HG03103 (cell line): ENCODE measurements at regions not wholly inside any gene's neighbourhood (a gene's known extent, or its start where the extent isn't known, plus 50 kb on each side); places are given as distances from the start of the nearest gene placed in this dataset.
A peak's percentile ranks its signal among the peaks of the same experiment; 100 is the strongest.

Source experiments
- ATAC-seq: cut with Tn5 transposase; IDR thresholded peaks from one replicate; pipeline ENCODE4 v1.9.1; 2021; ENCODE audit warnings: low read depth; ENCODE audit not compliant: unreplicated experiment

GRCh38 chrX:39112143-39112542 lies 310.9 kb downstream of the MID1IP1 start:
- no peak for ATAC-seq

DNA sequence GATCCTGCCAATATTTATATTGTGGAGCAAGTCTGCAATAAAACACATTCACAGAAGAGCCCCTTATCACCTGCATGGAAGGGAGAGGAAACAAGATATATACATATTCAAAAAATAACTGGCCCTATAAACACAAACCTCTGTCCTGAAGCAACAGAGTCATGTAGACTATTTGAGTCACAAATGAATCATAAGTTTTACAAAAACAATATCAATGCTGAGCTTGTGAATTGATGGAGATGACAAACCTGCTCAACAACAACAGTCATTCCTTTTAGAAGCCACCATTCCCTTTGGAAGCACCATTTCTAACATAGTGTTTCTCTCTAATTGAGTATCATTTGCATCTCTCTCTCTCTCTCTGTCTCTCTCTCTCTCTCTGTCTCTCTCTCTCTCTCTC lies 313.9 kb downstream of the MID1IP1 start:
- no peak for ATAC-seq

DNA sequence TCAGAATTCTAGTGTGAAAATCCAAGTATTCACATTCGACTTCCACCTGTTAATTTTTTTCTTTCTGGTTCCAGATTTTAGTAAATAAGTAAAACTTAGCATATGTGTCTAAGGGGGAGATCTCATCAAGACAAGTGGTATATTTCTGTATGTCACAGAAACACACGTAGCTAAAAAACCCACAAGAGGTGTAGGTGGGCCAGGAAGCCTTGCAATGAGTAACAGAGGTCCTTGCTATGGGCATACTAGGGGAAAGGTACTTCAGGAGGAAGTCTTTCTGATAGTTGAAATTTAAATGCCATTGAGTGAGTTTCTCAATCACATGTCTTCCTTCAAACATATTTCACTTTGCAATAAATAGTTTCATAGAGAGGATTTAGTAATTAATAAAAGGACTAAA lies 315.8 kb downstream of the MID1IP1 start:
- no peak for ATAC-seq

GRCh38 chrX:39121903-39122302 lies 320.6 kb downstream of the MID1IP1 start:
- no peak for ATAC-seq

DNA sequence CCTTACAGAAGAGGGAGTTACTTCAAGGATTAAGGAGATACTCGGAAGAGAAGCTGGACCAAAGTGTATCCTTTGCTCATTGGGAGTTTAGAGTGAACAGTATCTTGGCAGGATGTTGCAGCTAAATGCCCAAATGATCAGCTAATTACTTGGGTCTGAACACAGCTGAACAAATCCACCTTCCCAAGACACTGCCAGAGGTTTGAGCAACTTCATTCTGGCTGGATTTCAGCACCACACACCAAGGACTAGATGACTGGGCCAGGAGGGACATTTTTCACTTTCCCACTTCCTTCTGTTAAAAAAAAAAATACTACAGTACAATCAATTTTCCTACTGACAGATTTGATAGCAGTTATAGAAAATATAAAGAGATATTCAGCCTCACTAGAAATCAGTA lies 324.6 kb downstream of the MID1IP1 start:
- ATAC-seq: no peak

DNA sequence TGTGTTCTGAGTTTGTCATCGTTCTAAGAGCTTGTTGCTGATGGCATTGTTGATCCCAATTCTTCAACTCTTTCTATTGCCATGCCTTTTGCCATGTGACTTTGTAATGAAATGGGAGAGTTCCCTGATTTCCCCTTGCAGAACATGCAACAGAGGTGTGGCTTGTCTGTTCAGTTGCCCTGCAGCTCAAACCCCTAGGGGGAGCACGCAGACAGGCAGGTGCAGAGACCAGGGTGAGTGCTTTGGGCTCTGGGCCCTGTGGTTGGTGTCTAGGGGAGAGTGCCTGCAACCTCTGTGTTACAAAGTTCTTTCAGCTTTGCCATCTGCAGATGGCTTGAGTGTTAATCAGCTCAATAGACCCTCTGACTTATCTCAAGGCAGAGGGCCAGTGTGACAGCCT lies 332.7 kb downstream of the MID1IP1 start:
- ATAC-seq: no peak

DNA sequence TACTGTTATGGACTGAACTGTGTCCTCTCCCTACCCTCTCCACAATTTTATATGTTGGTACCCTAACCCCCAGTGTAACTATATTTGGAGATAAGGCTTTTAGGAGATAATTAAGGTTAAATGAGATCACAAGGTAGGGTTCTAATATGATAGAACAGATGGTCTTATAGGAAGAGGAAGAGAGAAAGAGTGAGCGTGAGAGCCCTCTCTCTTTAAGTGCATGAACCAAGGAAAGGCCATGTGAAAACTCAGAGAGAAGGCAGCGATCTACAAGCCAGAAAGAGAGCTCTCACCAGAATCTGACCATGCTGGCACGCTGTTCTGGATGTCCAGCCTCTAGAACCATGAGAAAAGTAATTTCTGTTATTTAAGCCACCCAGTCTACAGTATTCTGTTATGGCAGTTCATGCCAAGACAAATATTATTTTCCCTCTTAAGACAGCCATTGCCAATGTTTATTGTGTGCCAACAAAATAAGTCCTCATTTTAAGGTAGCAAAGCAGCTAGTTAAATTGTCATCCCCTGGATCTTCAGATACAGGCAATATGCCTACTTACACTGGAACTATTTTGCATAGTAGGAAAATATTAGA lies 336.2 kb downstream of the MID1IP1 start:
- ATAC-seq: no peak

- ATAC-seq: no peak
Observed at GRCh38 chrX:39140581-39140980, 339.3 kb downstream of the MID1IP1 start.

DNA sequence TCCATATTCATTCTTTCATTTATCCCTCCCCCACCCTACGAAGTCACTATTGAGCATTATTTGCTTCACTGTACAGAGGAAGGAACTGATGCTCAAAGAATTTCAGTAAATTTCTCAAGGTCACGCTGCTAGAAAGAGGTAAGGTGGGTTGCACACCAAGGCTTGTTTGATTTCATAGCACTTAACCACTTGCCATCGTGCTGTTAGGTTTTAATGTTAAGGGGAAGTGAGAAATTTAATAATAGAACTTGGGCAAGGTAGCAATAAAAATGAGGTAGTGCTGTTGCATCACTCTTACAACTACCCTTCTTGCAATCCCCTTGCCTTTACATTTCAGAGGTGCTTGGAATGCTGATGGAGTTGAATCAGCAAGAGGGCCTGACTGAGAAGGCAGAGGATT lies 343.1 kb downstream of the MID1IP1 start:
- ATAC-seq: peak; percentile 61

DNA sequence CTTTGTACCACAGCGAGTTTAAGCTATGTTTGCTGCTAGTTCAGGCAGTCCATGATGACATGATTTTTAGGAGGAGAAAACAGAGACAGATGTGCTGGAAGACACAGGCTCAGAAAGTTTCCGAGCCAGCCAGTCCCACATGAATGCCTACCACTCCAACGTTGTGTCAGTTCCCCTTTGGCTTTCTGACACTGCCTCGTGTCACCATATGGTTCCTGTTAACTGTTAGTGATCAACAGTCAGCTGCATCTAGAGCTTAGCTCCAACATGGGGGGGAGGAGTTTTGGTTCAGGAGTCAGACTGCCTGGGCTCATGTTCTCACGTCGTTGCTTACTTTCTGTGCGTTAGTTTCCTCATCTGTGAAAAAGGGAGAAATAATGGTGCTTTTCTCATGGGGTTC lies 343.7 kb downstream of the MID1IP1 start:
- ATAC-seq: peak; percentile 60

DNA sequence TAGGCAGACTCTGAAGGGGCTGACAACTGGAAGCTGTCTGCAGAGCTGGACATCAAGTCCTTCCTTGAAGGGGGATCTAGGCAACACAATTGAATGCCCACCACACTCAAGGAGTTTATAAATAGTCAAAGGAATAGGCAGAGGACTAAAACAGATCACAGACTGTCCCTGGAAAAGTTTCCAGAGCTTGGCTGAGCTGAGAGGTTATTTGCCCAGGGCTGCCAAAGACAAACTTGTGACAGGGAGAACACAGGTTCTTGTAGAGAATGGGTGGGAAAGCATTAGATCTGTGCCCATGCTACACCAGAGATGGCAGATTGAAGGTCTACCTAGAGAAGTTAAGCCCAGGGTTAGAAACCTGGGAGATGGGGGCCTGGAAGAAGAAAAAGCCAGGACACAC lies 344.6 kb downstream of the MID1IP1 start:
- ATAC-seq: no peak

DNA sequence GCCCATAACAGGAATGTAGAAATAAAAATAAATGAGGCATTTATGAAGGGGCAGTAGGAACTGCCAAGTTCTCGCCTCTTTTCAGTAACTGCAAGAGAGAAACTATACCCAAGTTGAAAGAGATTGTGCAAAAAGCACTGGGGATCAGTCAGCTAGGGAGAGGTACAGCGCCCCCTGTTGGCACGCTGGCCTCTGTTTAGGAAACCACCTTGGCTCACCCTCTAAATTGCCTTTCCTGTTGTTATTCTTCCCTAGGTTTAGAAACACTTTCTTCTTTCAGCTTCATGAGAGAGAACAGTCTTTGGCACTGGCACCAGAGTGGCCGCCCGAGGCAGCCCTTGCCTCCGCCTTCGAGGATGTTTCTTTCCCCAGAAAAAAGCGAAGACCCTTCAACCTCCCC lies 348.5 kb downstream of the MID1IP1 start:
- ATAC-seq: no peak

GRCh38 chrX:39150220-39150619 lies 349.0 kb downstream of the MID1IP1 start:
- no peak for ATAC-seq

DNA sequence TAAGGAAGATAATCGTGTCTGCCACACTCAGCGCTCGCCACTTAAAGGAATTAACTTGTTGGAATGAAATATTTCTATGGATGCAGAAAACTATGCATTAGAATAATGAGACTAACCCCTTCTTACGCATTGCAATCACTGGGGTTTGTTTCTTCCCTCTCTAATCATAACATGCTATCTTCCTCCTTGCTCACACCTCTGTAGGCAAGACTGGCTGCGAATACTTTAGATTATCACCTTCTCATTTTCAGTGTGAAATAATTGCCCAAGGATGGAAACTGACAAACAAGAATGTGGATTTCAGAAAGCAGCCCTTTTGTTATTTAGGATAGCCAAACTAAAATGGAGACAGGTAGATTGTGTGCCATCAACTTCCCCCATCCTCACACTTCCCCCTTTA lies 349.4 kb downstream of the MID1IP1 start:
- ATAC-seq: no peak

GRCh38 chrX:39152106-39152649 lies 350.9 kb downstream of the MID1IP1 start:
- no peak for ATAC-seq

- no peak for ATAC-seq
Observed at GRCh38 chrX:39156051-39156450, 354.8 kb downstream of the MID1IP1 start.

- no peak for ATAC-seq
Observed at GRCh38 chrX:39157006-39157405, 355.7 kb downstream of the MID1IP1 start.

DNA sequence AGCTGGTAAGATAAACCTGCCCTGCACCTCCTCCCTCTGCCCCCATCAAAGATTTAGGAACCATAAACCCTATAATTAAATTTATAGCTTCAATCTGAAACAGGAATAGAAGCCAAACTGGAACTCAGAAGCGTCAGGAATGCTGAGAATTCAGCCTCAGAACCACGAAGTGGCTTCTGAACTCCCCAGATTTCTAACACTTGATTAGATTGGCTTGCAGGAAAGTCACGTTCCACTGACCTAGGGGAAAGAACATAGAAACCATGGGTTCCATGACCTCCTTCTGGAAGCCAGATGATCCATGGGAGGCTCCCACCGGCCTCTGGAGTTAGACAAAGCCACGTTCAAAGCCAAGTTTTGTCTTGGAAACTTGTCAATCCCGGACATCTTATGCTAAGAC lies 356.5 kb downstream of the MID1IP1 start:
- ATAC-seq: no peak

- ATAC-seq: no peak
Observed at GRCh38 chrX:39158801-39159657, 357.8 kb downstream of the MID1IP1 start.

- ATAC-seq: no peak
Observed at GRCh38 chrX:39159921-39160507, 358.8 kb downstream of the MID1IP1 start.

DNA sequence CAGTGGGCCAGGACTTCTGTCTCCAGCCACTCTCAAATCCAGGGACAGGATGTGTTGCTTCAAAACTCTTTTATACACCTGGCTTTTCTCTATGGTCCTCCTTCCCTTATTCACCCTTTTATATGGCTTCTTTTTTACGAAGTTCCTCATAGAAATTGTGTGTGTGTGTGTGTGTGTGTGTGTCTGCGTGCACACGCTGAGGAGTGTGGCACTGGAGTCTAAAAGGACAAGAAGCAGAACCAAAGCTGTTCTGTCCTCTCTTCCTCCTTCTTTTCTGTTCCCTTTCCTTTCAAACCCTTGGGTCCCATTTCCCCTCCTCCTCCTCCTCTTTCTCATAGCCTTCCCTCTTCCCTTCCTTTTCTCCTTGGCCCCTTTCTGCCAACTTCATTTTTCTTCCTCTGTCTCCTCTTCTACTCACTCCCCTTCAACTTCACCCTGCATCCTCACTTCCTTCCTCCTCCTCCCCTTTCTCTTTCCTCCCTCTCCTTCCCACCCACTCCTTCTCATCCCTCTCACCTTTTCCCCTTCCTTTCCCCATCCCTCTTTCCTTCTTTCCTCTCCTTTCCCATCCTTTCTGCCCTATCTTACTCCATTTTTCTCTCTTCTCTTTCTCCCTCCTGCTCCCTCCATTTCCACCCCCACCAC lies 360.5 kb downstream of the MID1IP1 start:
- ATAC-seq: no peak
